Natural killer cell (primary cell): ENCODE measurements at regions not wholly inside any gene's neighbourhood (a gene's known extent, or its start where the extent isn't known, plus 50 kb on each side); places are given as distances from the start of the nearest gene placed in this dataset.

Source experiments
- ATAC-seq, 3 donors: fragments of 150-1000 bp in 2 of 3; fragments of 200-7000 bp in 1 of 3; cut with Tn5 transposase; 1 replicate in 1 of 3; 2 replicates in 2 of 3; pipeline ENCODE4 v1.10.0; 2021; ENCODE audit warnings: mild to moderate bottlenecking in 2 of 3, moderate library complexity in 2 of 3
- DNase-seq, 2 donors: peaks; one replicate each; pipeline versions ENCODE4 v3.0.0 to v3.0.0-alpha.2; 2013 to 2021; ENCODE audit warnings: mixed read lengths in 1 of 2
- H3K27ac ChIP-seq: one replicate; pipeline ENCODE4 v1.5.1; 2013; ENCODE audit warnings: mild to moderate bottlenecking, low read length
- H3K27me3 ChIP-seq: one replicate; pipeline ENCODE4 v1.6.1; 2013; ENCODE audit warnings: low read length; ENCODE audit not compliant: control insufficient read depth, insufficient read depth
- H3K36me3 ChIP-seq: one replicate; pipeline ENCODE4 v1.6.1; 2013; ENCODE audit warnings: low read length; ENCODE audit not compliant: control insufficient read depth, insufficient read depth
- H3K4me1 ChIP-seq: one replicate; pipeline ENCODE4 v1.6.1; 2013; ENCODE audit warnings: low read length; ENCODE audit not compliant: control insufficient read depth, insufficient read depth
- H3K4me3 ChIP-seq: one replicate; pipeline ENCODE4 v1.5.1; 2013; ENCODE audit warnings: low read length
- H3K9me3 ChIP-seq: one replicate; pipeline ENCODE4 v1.6.1; 2013; ENCODE audit warnings: low read length; ENCODE audit not compliant: control insufficient read depth, insufficient read depth
- H3K27ac Mint-ChIP-seq, 2 donors: one replicate each; pipeline ENCODE4 v1.8.0; 2022; ENCODE audit warnings: mild to moderate bottlenecking in 2 of 2, mixed read lengths in 2 of 2, moderate library complexity in 1 of 2
- H3K27me3 Mint-ChIP-seq, 2 donors: one replicate each; pipeline ENCODE4 v1.8.0; 2022; ENCODE audit warnings: low read depth in 2 of 2, mixed read lengths in 2 of 2
- H3K36me3 Mint-ChIP-seq: one replicate; pipeline ENCODE4 v1.8.0; 2022; ENCODE audit warnings: mixed read lengths
- H3K4me1 Mint-ChIP-seq, 2 donors: one replicate each; pipeline ENCODE4 v1.8.0; 2022; ENCODE audit warnings: mixed read lengths in 2 of 2
- H3K4me3 Mint-ChIP-seq: one replicate; pipeline ENCODE4 v1.8.0; 2022; ENCODE audit warnings: mild to moderate bottlenecking, moderate library complexity, mixed read lengths
- H3K9me3 Mint-ChIP-seq, 2 donors: one replicate each; pipeline ENCODE4 v1.8.0; 2022; ENCODE audit warnings: mixed read lengths in 2 of 2
- CTCF ChIP-seq: fragments of 200-600 bp; IDR thresholded peaks from one replicate; pipeline ENCODE4 v1.8.0; 2022; ENCODE audit warnings: antibody characterized with exemption
- WGBS: methylation state at CpG from one replicate; pipeline ENCODE4 v1.1.7; 2013; ENCODE audit warnings: missing lambda C conversion rate; ENCODE audit not compliant: insufficient coverage; 5-methylcytosine and 5-hydroxymethylcytosine counted together
- intact Hi-C: fragments of 100-400 bp; cut with micrococcal nuclease; formaldehyde crosslinking; loops from one replicate; pipeline ENCODE4 v1.14.2; 2022

- intact Hi-C loops = no loop called here
- H3K27ac ChIP-seq = no peak overlapping the region
- Mint-ChIP-seq H3K4me3 (no peak overlapping the region), H3K27me3 (no peaks in the 10 kb centered on the region), H3K9me3 (peaks cover 16 to 38% of the 10 kb centered on the region in 2 donors), H3K27ac (no peak overlapping the region), H3K4me1 (no peaks in the 10 kb centered on the region), H3K36me3 (peaks cover 8% of the 10 kb centered on the region)
- no peak for TF ChIP-seq CTCF
- H3K4me1 ChIP-seq = no peaks in the 10 kb centered on the region
- H3K36me3 ChIP-seq = no peaks in the 10 kb centered on the region
- peaks cover 6% of the 10 kb centered on the region for H3K9me3 ChIP-seq
- H3K4me3 ChIP-seq = no peak overlapping the region
- DNase-seq = no peak
- no peak for ATAC-seq
- no peaks in the 10 kb centered on the region for H3K27me3 ChIP-seq
- 91% methylated on average over 2 of the region's 3 CpGs for WGBS
Measured at GRCh38 chr4:52212702-52213101, 161.6 kb downstream of the SPATA18 start.

- no peak for TF ChIP-seq CTCF
- DNase-seq = no peak
- WGBS = 67% methylated on average over 3 of the region's 3 CpGs
- H3K4me1 ChIP-seq = no peaks in the 10 kb centered on the region
- no peak overlapping the region for H3K4me3 ChIP-seq
- no peaks in the 10 kb centered on the region for H3K9me3 ChIP-seq
- H3K4me3 Mint-ChIP-seq = no peak overlapping the region
- H3K4me1 Mint-ChIP-seq = no peaks in the 10 kb centered on the region
- H3K27ac ChIP-seq = no peak overlapping the region
- no peaks in the 10 kb centered on the region for H3K36me3 ChIP-seq
- intact Hi-C loops = no loop called here
- no peak for ATAC-seq
- no peaks in the 10 kb centered on the region for H3K27me3 ChIP-seq
- H3K27me3 Mint-ChIP-seq = no peaks in the 10 kb centered on the region
- H3K27ac Mint-ChIP-seq = no peak overlapping the region
- no peaks in the 10 kb centered on the region for H3K36me3 Mint-ChIP-seq
- peaks cover 4 to 9% of the 10 kb centered on the region in 2 donors for H3K9me3 Mint-ChIP-seq
Measured at GRCh38 chr4:52231526-52231925, 180.4 kb downstream of the SPATA18 start.

- intact Hi-C loops = no loop called here
- Mint-ChIP-seq H3K27ac (no peak overlapping the region), H3K9me3 (peaks cover 6 to 14% of the 10 kb centered on the region in 2 donors), H3K4me3 (no peak overlapping the region), H3K4me1 (no peaks in the 10 kb centered on the region), H3K27me3 (no peaks in the 10 kb centered on the region), H3K36me3 (no peaks in the 10 kb centered on the region)
- ATAC-seq (no peak), DNase-seq (no peak)
- TF ChIP-seq CTCF = no peak
- Histone ChIP-seq H3K27ac (no peak overlapping the region), H3K4me1 (no peaks in the 10 kb centered on the region), H3K27me3 (no peaks in the 10 kb centered on the region), H3K36me3 (no peaks in the 10 kb centered on the region), H3K9me3 (no peaks in the 10 kb centered on the region), H3K4me3 (no peak overlapping the region)
- WGBS = 86% methylated on average over 4 of the region's 6 CpGs
Measured at GRCh38 chr4:52234561-52235440, 183.7 kb downstream of the SPATA18 start.
